HEK293 (cell line): ENCODE measurements at regions not wholly inside any gene's neighbourhood (a gene's known extent, or its start where the extent isn't known, plus 50 kb on each side); places are given as distances from the start of the nearest gene placed in this dataset.

Source experiments
- BCL11A ChIP-seq: fragments of 450-650 bp; formaldehyde crosslinking; IDR thresholded peaks from 2 replicates; pipeline ENCODE4 v1.5.1; 2016; ENCODE audit warnings: low read depth, missing biosample characterization, missing genetic modification characterization
- HOXA7 ChIP-seq: sonication (generic); formaldehyde crosslinking; IDR thresholded peaks from 2 replicates; pipeline ENCODE4 v1.8.1; 2022; ENCODE audit warnings: missing genetic modification reagents, borderline replicate concordance
- MYNN ChIP-seq: fragments of 450-650 bp; formaldehyde crosslinking; IDR thresholded peaks from 2 replicates; pipeline ENCODE4 v1.5.1; 2016; ENCODE audit warnings: missing biosample characterization, missing genetic modification characterization, borderline replicate concordance
- MZF1 ChIP-seq: fragments of 450-650 bp; formaldehyde crosslinking; IDR thresholded peaks from 2 replicates; pipeline ENCODE4 v1.5.1; 2017; ENCODE audit warnings: missing biosample characterization, missing genetic modification characterization, borderline replicate concordance
- SETDB1 ChIP-seq: IDR thresholded peaks from one replicate; pipeline ENCODE4 v1.6.1; 2017; ENCODE audit warnings: mild to moderate bottlenecking, low read length, moderate library complexity, mixed read lengths; ENCODE audit not compliant: insufficient read length
- ZBTB20 ChIP-seq: fragments of 450-650 bp; formaldehyde crosslinking; IDR thresholded peaks from 2 replicates; pipeline ENCODE4 v1.5.1; 2016; ENCODE audit warnings: missing biosample characterization, missing genetic modification characterization
- ZIC2 ChIP-seq: fragments of 450-650 bp; formaldehyde crosslinking; IDR thresholded peaks from 2 replicates; pipeline ENCODE4 v1.5.1; 2016; ENCODE audit warnings: missing biosample characterization, missing genetic modification characterization
- ZNF561 ChIP-seq: fragments of 450-650 bp; IDR thresholded peaks from 2 replicates; pipeline ENCODE4 v1.5.1; 2018; ENCODE audit warnings: missing biosample characterization, missing genetic modification characterization, borderline replicate concordance
- ZNF76 ChIP-seq: fragments of 450-650 bp; formaldehyde crosslinking; IDR thresholded peaks from 2 replicates; pipeline ENCODE4; 2016; ENCODE audit warnings: low read depth, missing biosample characterization, missing genetic modification characterization, borderline replicate concordance
- TF ChIP-seq, protein P1 (sequence below): fragments of 450-650 bp; formaldehyde crosslinking; IDR thresholded peaks from 2 replicates; pipeline ENCODE4 v1.5.1; 2016; ENCODE audit warnings: missing biosample characterization, missing genetic modification characterization
- TF ChIP-seq, protein P2 (sequence below): fragments of 450-650 bp; formaldehyde crosslinking; IDR thresholded peaks from 2 replicates; pipeline ENCODE4 v1.5.1; 2016; ENCODE audit warnings: missing biosample characterization, missing genetic modification characterization

- no peak for TF ChIP-seq MZF1 (tag by site-specific recombination)
- TF ChIP-seq, protein P1, sequence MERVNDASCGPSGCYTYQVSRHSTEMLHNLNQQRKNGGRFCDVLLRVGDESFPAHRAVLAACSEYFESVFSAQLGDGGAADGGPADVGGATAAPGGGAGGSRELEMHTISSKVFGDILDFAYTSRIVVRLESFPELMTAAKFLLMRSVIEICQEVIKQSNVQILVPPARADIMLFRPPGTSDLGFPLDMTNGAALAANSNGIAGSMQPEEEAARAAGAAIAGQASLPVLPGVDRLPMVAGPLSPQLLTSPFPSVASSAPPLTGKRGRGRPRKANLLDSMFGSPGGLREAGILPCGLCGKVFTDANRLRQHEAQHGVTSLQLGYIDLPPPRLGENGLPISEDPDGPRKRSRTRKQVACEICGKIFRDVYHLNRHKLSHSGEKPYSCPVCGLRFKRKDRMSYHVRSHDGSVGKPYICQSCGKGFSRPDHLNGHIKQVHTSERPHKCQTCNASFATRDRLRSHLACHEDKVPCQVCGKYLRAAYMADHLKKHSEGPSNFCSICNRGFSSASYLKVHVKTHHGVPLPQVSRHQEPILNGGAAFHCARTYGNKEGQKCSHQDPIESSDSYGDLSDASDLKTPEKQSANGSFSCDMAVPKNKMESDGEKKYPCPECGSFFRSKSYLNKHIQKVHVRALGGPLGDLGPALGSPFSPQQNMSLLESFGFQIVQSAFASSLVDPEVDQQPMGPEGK (tag by site-specific recombination), result no peak
- TF ChIP-seq, protein P2, sequence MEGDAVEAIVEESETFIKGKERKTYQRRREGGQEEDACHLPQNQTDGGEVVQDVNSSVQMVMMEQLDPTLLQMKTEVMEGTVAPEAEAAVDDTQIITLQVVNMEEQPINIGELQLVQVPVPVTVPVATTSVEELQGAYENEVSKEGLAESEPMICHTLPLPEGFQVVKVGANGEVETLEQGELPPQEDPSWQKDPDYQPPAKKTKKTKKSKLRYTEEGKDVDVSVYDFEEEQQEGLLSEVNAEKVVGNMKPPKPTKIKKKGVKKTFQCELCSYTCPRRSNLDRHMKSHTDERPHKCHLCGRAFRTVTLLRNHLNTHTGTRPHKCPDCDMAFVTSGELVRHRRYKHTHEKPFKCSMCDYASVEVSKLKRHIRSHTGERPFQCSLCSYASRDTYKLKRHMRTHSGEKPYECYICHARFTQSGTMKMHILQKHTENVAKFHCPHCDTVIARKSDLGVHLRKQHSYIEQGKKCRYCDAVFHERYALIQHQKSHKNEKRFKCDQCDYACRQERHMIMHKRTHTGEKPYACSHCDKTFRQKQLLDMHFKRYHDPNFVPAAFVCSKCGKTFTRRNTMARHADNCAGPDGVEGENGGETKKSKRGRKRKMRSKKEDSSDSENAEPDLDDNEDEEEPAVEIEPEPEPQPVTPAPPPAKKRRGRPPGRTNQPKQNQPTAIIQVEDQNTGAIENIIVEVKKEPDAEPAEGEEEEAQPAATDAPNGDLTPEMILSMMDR (tag by site-specific recombination), result no peak
- TF ChIP-seq BCL11A, result no peak
- no peak for TF ChIP-seq SETDB1
- TF ChIP-seq ZNF76 (tag by site-specific recombination), result no peak
- TF ChIP-seq ZNF561 (tag by site-specific recombination), result no peak
- TF ChIP-seq ZBTB20 (tag by site-specific recombination), result no peak
- no peak for TF ChIP-seq HOXA7 (CRISPR knock-in tag)
- no peak for TF ChIP-seq MYNN
- no peak for TF ChIP-seq ZIC2 (tag by site-specific recombination)
These were observed 88.3 kb downstream of the LHX2 start for GRCh38 chr9:124099860-124100259.
